ENCODE measurements at regions not wholly inside any gene's neighbourhood (a gene's known extent, or its start where the extent isn't known, plus 50 kb on each side); places are given as distances from the start of the nearest gene placed in this dataset.

GRCh38 chr16:6571044-6571443 is 761.6 kb upstream of the RBFOX1 start:
- intact Hi-C loops (cut with micrococcal nuclease), result no loop called here
- CTCF ChIA-PET, result no interaction called here

More at GRCh38 chr16:6571044-6571443, 761.6 kb upstream of the RBFOX1 start:
- H3K9me1 ChIP-seq (ENCODE audit: insufficient read depth, low read length), result no peaks in the 10 kb centered on the region
- no peak for TF ChIP-seq CEBPB (IDR thresholded peaks at IDR 0.05; ENCODE audit: low read depth, low read length)
- TF ChIP-seq FOS (IDR thresholded peaks at IDR 0.05; ENCODE audit: low read depth, low read length), result no peak
- no peak for TF ChIP-seq SMC3 (IDR thresholded peaks at IDR 0.05; ENCODE audit: low read depth, low read length)
- no peak for TF ChIP-seq RFX5 (IDR thresholded peaks at IDR 0.05; ENCODE audit: low read depth, low read length)
- no peak for TF ChIP-seq RAD21 (IDR thresholded peaks at IDR 0.05; ENCODE audit: low read length)
- TF ChIP-seq RCOR1 (IDR thresholded peaks at IDR 0.05; ENCODE audit: insufficient replicate concordance, low read length), result no peak
- no peak for TF ChIP-seq ELK1 (IDR thresholded peaks at IDR 0.05; ENCODE audit: borderline replicate concordance, low read depth, low read length)
- no peak for TF ChIP-seq BHLHE40 (IDR thresholded peaks at IDR 0.05; ENCODE audit: low read depth, low read length)
- no peak for TF ChIP-seq CHD1 (IDR thresholded peaks at IDR 0.05; ENCODE audit: low read depth, low read length)
- TF ChIP-seq USF2 (IDR thresholded peaks at IDR 0.05; ENCODE audit: low read depth, low read length), result no peak
- no peak for TF ChIP-seq MXI1 (IDR thresholded peaks at IDR 0.05; ENCODE audit: borderline replicate concordance, low read depth, low read length)
- no peak for TF ChIP-seq MAZ (IDR thresholded peaks at IDR 0.05; ENCODE audit: borderline replicate concordance, low read depth, low read length)
- TF ChIP-seq CTCF (conservative IDR thresholded peaks at IDR 0.05; ENCODE audit: low read depth, low read length), result no peak
- no peak for TF ChIP-seq POLR2A (IDR thresholded peaks at IDR 0.05; ENCODE audit: low read depth, low read length)
- TF ChIP-seq NFE2L2 (IDR thresholded peaks at IDR 0.05; ENCODE audit: low read depth, low read length), result no peak
- no peak for TF ChIP-seq MAFK (IDR thresholded peaks at IDR 0.05; ENCODE audit: low read depth, low read length)
- no peak overlapping the region for H3K23ac ChIP-seq (ENCODE audit: low read depth, low read length)
- no peaks in the 10 kb centered on the region for H3K36me3 ChIP-seq (ENCODE audit: control insufficient read depth, insufficient read depth, low read length)
- ATAC-seq (ENCODE audit: low read depth), result no peak
- no peak for DNase-seq
- no peak overlapping the region for H2AK9ac ChIP-seq (replicated peaks; ENCODE audit: low read depth, low read length, poor library complexity)
- no peaks in the 10 kb centered on the region for H3K79me1 ChIP-seq (ENCODE audit: low read depth in 1 of 2, low read length in 2 of 2)
- no peak overlapping the region for H3K4ac ChIP-seq (ENCODE audit: low read depth, low read length)
- no peak overlapping the region for H4K91ac ChIP-seq (ENCODE audit: insufficient read depth, low read depth, low read length)
- H3K56ac ChIP-seq (ENCODE audit: extremely low read depth, insufficient read depth, low read length), result no peak overlapping the region
- no TSS peak for BruUV-seq (replicated peaks)
- H3K14ac ChIP-seq (replicated peaks; ENCODE audit: low read depth, low read length), result no peak overlapping the region
- no peaks in the 10 kb centered on the region for H3K4me1 ChIP-seq (ENCODE audit: control insufficient read depth, insufficient read depth, low read length)
- H2BK15ac ChIP-seq (ENCODE audit: low read depth, low read length), result no peak overlapping the region
- no peak overlapping the region for H2AK5ac ChIP-seq (ENCODE audit: low read depth, low read length)
- H3K9ac ChIP-seq (ENCODE audit: low read depth, low read length), result no peak overlapping the region
- H3K27ac ChIP-seq (ENCODE audit: insufficient read depth, low read length), result no peak overlapping the region
- H2BK20ac ChIP-seq (ENCODE audit: low read depth, low read length), result no peak overlapping the region
- in situ Hi-C loops (cut with MboI; ENCODE audit: low sequenced_read_pairs) (no loop called here), dilution Hi-C loops (cut with HindIII; ENCODE audit: low sequenced_read_pairs, unreplicated experiment) (no loop called here)
- POLR2A ChIA-PET (ENCODE audit: unreplicated experiment), result no interaction called here
- H3K18ac ChIP-seq (ENCODE audit: low read depth, low read length), result no peak overlapping the region
- no peaks in the 10 kb centered on the region for H3K27me3 ChIP-seq (ENCODE audit: control insufficient read depth, insufficient read depth, low read length)
- no peak overlapping the region for H3K4me3 ChIP-seq (ENCODE audit: insufficient read depth, low read depth, low read length)
- no peak overlapping the region for H2AFZ ChIP-seq (replicated peaks; ENCODE audit: low read length, poor library complexity)
- H4K8ac ChIP-seq (ENCODE audit: low read depth in 2 of 2, low read length in 2 of 2), result no peak overlapping the region
- H3K9me3 ChIP-seq (ENCODE audit: control insufficient read depth, insufficient read depth, low read length), result peaks cover 16% of the 10 kb centered on the region
- whole genome bisulfite sequencing, 2 experiments (ENCODE audit: extremely low coverage in 2 of 2, insufficient read length in 1 of 2), result 0% methylated on average over 1 of the region's 5 CpGs; no CpG with 5 or more reads in 1 of the 2 experiments
- H2BK5ac ChIP-seq (ENCODE audit: low read depth, low read length, poor library complexity, severe bottlenecking), result no peak overlapping the region
- no peak overlapping the region for H2BK120ac ChIP-seq (ENCODE audit: low read depth, low read length)
- H3K4me2 ChIP-seq (ENCODE audit: low read depth, low read length), result no peak overlapping the region
- no peak overlapping the region for H4K5ac ChIP-seq (ENCODE audit: low read depth, low read length)
- H4K20me1 ChIP-seq (ENCODE audit: insufficient read depth, low read length), result no peaks in the 10 kb centered on the region
